ENCODE measurements at regions not wholly inside any gene's neighbourhood (a gene's known extent, or its start where the extent isn't known, plus 50 kb on each side); places are given as distances from the start of the nearest gene placed in this dataset.
"Not testable (repeated sequence)": the region's sequence is repeated elsewhere in the genome, so short reads cannot be mapped to it uniquely, and the experiment has no call there.

DNA sequence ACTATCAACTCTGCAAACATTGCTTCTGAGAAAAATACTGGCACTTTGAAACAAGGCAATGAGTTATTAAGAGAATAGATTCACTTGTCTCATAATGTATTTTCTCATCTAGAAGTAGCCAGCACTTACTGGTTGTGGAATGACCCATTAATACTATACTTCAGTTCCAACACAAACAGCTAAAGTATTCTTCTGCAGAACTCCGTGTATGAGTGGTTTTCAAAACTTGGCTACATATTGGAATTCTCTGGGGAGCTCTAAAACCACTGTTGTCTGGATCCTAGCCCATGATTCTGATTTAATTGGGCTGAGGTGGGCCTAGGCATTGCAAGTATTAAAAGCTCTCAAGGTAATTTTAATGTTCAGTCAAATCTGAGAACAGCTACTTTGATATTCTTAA lies 1416.4 kb upstream of the RAG2 start:
- H3K4me3 ChIP-seq (ENCODE audit: low read depth, low read length) = no peak overlapping the region
- DNase-seq (ENCODE audit: low read depth) = peak; percentile 48

DNA sequence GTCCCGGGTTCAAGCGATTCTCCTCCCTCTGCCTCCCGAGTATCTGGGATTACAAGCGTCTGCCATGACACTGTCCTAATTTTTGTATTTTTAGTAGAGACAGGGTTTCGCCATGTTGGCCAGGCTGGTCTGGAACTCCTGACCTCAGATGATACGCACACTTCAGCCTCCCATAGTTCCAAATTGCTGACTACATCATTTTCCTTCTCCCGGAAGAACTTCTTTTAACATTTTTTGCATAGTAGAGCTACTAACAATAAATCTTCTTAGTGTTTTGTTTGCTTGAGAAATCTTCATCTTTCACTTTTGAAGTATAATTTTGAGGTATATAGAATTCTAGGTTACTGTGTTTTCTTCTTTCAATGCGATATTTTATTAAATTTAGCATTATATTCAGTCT lies 1415.1 kb upstream of the RAG2 start:
- H3K4me3 ChIP-seq (ENCODE audit: low read depth, low read length) = no peak overlapping the region
- no peak for DNase-seq (ENCODE audit: low read depth)

DNA sequence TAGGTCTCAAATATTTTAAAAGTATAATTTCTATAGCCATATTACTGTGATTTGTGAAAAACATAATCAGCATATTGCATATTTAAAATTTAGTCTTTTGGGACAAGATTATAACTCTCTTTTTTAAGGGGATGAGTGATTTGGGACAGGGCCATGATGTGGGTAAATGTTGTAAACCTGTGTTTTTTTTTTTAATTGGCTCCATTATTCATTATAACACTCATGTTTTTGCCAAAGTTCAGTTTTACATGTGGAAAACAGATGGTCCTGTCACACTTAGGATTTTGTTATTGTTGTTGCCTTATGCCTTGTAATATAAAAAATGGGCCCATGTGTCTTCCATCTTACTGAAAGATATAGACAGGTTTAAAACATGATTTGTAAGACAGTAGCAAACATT lies 1413.5 kb upstream of the RAG2 start:
- no peak overlapping the region for H3K4me3 ChIP-seq (ENCODE audit: low read depth, low read length)
- no peak for DNase-seq (ENCODE audit: low read depth)

DNA sequence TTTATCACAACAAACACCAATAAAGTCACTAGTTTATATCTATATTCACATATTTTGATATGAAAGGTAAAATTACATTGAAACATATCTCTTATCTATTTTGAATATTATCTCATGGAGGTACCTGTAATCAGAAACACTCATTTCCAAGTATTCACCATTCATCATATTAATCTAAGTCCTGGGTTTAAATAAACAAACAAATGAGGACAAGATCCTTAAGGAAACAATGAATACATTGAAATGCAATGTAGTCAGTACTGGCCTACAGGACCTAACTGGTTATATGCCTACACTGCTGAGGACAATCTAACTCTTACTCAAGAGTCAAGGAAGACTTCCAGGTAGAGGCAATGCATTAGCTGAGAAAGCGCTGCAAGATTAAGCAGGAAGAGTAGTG lies 1411.9 kb upstream of the RAG2 start:
- no peak for DNase-seq (ENCODE audit: low read depth)
- H3K4me3 ChIP-seq (ENCODE audit: low read depth, low read length) = no peak overlapping the region

DNA sequence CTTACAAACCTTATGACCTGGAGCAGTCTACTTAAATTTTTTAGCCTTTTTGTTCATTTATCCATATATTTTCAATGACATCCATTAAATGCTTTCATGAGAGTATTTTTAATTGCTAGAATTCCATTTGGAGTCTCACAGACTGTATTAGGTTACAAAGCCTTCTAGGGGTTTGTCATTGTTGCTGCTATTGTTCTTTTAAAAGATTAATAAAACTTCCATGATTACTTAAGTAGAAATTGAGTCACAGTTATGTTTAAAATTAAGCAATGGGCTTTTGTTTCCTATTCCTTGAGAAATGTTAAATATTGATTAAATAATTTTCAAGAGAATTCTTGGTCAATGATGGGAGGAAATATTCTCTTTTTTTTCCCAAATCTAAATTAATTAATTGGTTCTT lies 1408.4 kb upstream of the RAG2 start:
- no peak for DNase-seq (ENCODE audit: low read depth)
- no peak overlapping the region for H3K4me3 ChIP-seq (ENCODE audit: low read depth, low read length)

DNA sequence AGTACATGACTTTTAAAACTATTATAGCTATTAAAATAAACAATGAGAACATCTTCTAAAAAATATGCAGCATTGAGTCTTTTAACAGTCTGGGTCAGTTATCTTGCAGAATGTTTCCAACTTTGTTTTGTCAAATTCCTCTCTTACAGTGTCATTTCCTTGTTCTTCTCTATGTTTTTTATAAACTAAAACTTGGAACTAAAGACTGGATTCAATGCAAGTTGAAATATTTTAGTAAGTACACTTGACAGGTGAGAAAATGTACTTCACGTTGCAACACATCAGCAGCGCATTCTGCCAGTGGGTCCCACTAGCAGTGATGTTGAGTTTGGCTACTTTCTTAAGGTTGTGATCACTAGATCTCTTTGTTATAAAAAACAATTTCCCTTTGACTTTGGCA lies 1407.6 kb upstream of the RAG2 start:
- no peak overlapping the region for H3K4me3 ChIP-seq (ENCODE audit: low read depth, low read length)
- peak; percentile 24 for DNase-seq (ENCODE audit: low read depth)

DNA sequence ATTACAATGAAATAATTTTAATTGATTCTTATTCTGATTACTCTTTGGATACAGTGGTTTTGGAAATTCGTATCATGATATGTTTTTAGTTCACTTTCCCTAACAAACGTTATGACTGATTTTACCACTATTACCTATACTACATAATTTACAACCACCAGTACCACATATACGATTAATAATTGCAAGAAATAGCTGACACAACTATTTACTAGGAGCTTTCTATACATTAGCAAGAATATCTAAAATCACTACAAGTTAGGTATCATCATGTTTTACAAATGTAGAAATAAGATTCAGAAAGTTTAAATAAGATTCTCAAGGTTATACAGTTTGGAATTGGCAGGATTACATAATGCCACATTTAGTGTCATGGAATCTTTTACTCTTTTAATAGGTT lies 1401.1 kb upstream of the RAG2 start:
- H3K4me3 ChIP-seq (ENCODE audit: low read depth, low read length) = no peak overlapping the region
- no peak for DNase-seq (ENCODE audit: low read depth)

DNA sequence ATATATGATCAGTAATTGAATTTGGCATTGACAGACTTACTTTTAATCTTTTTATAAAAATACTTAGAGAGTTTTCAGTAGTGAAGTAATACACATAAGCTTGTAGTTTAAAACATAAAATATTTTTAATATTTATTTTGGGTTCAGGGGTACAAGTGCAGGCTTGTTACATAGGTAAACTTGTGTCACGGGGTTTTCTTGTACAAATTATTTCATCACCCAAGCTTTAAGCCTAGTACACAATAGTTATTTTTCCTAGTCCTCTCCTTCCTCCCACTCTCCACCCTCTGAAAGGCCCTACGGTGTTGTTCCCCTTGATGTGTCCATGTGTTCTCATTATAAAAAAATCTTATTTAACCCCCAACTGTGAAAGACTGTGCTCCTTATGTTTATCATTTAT lies 1397.8 kb upstream of the RAG2 start:
- no peak overlapping the region for H3K4me3 ChIP-seq (ENCODE audit: low read depth, low read length)
- no peak for DNase-seq (ENCODE audit: low read depth)

DNA sequence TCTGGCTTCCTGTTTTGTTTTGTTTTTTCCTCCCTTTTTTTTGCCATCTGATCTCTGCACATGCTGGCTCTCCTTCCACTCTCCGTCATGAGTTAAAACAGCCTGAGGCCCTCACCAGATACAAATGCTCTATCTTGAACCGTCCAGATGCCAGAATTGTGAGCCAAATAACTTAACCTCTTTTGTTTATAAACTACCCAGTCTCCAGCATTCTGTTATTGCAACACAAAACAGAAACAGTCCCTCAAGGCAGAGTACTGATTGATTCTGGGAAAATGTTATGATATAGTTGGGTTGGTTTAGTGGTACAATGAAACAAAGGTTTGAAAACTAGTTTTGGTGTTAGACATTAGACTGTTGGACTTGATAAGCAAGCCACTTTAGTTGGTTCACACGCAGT lies 1390.0 kb upstream of the RAG2 start:
- no peak overlapping the region for H3K4me3 ChIP-seq (ENCODE audit: low read depth, low read length)
- DNase-seq (ENCODE audit: low read depth) = no peak

DNA sequence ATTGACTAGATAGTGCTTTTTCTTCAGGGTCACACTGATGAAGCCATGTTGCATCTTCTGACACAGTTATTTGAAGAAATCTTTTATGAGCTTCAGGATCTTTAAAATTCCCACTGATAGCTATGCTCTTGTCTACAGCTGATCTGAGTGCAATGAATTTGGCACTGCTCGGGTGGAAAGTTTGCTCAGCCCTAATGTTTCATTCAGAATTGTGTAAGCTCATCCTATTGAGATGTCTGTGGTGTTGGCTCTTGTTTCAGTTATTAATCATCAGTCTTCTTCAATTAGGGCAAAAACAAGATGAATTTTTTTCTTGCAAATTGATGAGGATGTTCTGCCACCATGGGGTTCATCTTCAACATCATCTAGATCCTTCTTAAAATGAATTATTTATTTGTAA lies 1387.0 kb upstream of the RAG2 start:
- H3K4me3 ChIP-seq (ENCODE audit: low read depth, low read length) = no peak overlapping the region
- DNase-seq (ENCODE audit: low read depth) = no peak

DNA sequence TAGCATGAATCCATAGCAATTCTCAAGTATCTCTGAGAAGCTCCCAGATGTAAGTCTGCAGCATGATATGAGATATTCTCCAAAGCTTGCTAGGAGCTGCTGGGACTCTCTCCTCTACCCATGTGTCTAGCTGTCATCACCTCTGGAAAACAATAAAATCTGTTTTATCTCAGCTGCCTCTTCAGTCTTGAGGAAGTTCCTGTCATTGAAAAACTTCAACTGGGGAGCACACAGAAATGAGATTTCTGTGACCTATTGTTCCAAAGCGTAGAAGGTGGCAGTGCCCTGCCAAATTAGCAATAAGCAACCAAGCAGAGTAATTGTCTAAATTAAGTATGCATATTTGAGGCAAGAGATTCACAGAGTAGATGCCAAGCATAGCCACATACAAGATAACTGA lies 1380.6 kb upstream of the RAG2 start:
- no peak for DNase-seq (ENCODE audit: low read depth)
- no peak overlapping the region for H3K4me3 ChIP-seq (ENCODE audit: low read depth, low read length)

DNA sequence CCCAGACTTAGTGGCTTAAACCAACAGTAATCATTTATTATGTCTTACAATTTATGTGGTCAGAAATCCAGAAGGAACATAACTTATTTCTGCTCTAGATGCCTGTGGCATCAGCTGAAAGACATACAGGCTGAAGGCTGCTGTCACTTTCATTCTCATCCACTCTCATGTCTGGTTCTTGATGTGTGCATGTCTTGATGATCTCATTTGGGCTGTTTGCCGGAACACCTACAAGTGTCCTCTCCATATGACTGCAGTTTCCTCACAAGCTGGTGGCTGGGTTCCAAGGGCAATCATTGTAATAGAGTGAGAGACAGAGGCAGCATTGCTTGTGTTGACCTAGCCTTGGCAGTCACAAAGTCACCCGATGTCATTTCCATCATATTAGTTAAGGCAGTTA lies 1375.9 kb upstream of the RAG2 start:
- H3K4me3 ChIP-seq (ENCODE audit: low read depth, low read length) = no peak overlapping the region
- no peak for DNase-seq (ENCODE audit: low read depth)

DNA sequence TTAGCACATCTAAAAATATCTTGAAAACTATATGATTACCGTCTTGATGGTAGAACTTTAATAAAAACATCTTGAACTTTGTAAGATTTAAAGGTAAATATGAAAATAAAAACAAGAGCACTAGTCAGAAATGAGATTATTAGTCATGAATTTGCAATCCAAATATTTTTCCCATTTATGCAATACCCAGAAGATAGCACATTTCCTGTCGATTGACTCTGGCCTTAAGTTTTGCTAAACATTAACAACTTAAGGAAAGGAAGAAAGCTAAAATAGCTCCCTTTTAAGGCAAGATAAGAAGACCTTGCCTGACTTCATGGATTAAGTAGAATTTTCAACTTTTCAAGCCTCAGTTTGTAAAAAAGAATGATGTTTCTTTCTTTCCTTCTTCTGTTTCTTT lies 1374.7 kb upstream of the RAG2 start:
- no peak overlapping the region for H3K4me3 ChIP-seq (ENCODE audit: low read depth, low read length)
- DNase-seq (ENCODE audit: low read depth) = no peak

DNA sequence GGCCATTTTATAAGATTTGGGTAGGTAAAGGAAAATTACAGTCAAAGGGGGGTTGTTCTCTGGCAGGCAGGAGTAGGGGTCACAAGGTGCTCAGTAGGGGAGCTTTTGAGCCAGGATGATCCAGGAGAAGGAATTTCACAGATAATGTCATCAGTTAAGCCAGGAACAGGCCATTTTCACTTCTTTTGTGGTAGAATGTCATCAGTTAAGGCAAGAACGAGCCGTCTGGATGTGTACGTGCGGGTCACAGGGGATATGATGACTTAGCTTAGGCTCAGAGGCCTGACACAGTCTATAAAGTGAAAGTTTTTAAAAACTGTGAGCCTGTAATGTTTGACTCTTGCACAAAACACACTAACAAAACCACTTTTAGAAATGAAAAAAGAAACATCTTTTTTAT lies 1371.3 kb upstream of the RAG2 start:
- H3K4me3 ChIP-seq (ENCODE audit: low read depth, low read length); DNase-seq (ENCODE audit: low read depth): not testable (repeated sequence)

DNA sequence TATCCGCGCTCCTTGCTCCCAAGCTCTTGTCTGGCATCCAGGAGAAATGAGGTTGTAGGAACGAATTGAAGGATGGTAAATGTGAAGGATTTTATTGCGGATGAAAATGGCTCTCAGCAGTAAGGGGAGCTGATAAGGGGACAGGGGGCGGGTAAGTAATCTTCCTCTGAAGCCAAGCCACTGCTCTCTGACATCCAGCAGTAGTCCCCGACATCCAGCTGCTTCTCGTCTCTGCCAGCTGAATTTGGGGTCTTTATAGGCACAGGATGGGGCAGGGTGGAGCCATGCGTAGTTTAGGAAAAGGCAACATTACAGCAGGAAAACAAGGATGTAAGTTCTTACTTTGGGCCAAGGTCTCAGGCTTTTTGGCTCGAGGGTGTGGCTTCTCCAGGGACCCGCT lies 1370.1 kb upstream of the RAG2 start:
- DNase-seq (ENCODE audit: low read depth) = no peak
- H3K4me3 ChIP-seq (ENCODE audit: low read depth, low read length) = no peak overlapping the region

DNA sequence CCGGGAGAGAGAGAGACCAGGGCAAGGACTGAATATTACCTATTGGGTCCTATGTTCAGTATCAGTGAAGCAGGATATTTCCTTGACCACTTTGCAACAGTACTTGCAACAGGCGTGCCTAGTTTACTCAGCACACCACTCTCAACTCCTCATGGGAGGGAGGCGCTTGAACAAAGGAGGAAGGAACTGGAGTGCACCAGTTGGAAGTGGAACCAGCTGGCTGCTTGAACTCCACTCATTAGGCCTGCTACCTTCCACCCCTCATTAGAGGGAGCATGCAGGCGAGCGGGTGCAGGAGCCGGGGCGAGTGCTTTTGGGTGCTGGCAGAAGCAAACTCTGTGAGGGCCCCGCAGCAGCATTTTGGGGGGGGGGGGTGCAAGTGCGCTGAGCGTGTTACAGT lies 1369.6 kb upstream of the RAG2 start:
- DNase-seq (ENCODE audit: low read depth) = no peak
- no peak overlapping the region for H3K4me3 ChIP-seq (ENCODE audit: low read depth, low read length)

DNA sequence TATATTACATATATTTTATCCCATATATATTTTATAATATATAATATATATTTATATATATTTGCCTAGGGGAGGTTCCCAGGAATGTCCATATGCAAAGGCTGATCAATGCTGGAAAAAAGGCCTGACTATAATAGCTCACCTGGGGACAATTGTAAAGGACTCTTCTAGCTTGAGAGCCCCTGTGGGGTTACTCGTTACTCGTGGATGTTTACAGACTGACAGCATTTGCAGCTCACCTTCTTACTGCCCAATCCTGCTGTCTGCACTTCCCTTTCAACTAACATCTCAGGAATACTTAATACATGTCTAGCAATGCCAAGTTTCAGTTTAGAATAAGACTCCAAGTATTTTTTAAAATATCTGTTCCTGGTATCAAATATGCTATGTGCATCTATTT lies 1365.4 kb upstream of the RAG2 start:
- DNase-seq (ENCODE audit: low read depth) = no peak
- H3K4me3 ChIP-seq (ENCODE audit: low read depth, low read length) = no peak overlapping the region

DNA sequence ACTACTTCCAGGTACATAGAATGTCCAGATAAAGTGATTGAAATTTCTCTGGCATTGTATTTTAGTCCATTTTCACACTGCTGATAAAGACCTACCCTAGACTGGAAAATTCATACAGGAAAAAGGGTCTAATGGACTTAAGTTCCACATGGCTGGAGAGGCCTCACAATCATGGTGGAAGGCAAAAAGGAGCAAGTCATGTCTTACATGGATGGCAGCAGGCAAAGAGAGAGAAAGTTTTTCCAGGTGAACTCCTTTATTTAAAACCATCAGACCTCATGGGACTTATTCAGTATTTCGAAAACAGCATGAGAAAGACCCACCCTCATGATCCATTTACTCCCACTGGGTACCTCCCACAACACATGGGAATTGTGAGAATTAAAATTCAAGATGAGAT lies 1359.7 kb upstream of the RAG2 start:
- no peak overlapping the region for H3K4me3 ChIP-seq (ENCODE audit: low read depth, low read length)
- no peak for DNase-seq (ENCODE audit: low read depth)

DNA sequence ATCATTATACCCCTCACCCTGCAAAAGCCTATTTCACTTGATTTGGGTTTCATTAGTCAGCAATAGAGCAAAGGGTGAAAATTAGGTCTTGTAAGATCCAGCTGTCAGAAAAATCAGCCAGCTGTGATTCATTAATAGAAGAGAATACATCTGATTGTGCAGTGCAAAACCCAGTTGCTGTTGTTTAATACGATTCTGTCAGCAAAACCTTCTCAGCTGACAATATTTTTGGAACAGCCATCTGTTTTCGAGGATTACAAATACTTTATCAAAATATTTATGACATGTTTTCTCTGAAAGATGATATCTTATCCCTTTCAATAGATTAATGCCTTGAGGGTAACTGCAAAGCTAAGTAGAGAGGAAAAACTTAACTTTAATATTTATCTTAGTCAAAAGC lies 1354.0 kb upstream of the RAG2 start:
- no peak overlapping the region for H3K4me3 ChIP-seq (ENCODE audit: low read depth, low read length)
- no peak for DNase-seq (ENCODE audit: low read depth)

DNA sequence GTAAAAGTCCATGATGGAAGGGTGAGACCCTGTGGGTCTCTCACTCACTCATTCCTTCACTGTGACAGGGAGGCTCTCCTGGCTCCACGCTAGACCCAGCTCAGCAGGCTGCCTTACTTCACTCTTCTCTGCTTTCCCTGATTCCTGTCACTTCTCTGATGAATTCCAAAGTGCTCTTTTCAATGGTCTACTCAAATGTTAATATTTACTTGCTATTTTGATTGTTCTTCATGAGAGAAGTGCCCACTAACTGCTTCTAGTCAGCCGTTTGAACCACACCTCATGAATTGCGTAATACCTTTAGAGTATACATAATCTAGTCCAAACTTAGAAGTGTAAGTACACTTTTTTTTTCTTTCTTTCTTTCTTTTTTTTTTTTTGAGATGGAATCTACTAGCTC lies 1350.2 kb upstream of the RAG2 start:
- H3K4me3 ChIP-seq (ENCODE audit: low read depth, low read length) = no peak overlapping the region
- no peak for DNase-seq (ENCODE audit: low read depth)

DNA sequence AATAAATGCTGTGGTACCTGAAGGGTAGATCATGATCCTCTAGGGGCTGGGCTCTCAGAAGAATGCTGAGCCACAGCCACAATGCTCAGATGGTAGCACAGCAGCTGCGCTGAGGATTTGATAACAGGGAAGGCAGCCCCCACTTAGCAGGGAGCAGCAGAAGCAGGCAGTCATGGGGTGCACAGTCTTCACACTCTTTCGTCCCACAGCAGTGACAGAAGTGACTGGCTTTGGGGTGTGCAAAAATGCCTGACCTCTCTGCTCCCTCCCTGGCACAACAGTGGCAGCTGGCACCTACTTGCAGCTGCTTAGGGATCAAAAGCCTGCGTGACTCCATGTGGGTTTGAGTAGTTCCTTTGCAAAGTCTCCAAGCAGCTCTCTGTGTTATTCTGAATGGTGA lies 1349.8 kb upstream of the RAG2 start:
- H3K4me3 ChIP-seq (ENCODE audit: low read depth, low read length) = no peak overlapping the region
- no peak for DNase-seq (ENCODE audit: low read depth)

DNA sequence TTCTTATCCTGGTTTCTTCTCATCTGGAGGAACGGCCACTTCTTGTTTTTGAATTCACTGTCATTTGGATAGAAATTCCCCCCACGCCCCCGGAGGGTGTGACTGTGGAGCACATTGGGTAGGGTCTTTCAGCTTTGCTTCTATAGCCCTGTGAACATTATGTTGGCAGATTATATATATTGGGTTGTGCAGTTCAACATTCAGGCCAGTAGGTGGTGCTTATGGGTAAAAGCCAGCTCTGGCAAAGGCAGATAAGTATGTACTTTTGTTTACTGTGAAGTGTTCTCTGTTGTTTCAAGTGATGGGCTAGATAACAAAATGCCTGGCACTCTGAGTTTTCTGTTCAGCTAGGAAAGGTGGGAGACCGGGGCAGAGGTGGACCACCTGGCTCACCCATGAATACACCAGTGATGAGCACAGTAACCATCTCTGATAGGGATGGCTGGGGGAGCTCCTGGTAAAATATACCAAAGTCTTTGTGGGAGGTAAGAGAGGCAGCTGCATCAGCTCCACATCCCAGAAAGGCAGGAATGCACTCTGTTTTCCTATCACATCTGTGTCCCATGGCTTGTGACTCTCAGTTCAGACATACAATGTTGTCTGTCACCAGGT lies 1348.2 kb upstream of the RAG2 start:
- H3K4me3 ChIP-seq (ENCODE audit: low read depth, low read length) = no peak overlapping the region
- DNase-seq (ENCODE audit: low read depth) = peak; percentile 1
